GM12892 (cell line): ENCODE measurements at regions not wholly inside any gene's neighbourhood (a gene's known extent, or its start where the extent isn't known, plus 50 kb on each side); places are given as distances from the start of the nearest gene placed in this dataset.
"Not testable (repeated sequence)": the region's sequence is repeated elsewhere in the genome, so short reads cannot be mapped to it uniquely, and the experiment has no call there.

Source experiments
- POLR2A ChIP-seq: IDR thresholded peaks from 2 replicates; pipeline ENCODE4 v1.6.1; 2011; ENCODE audit warnings: low read depth, low read length, control low read depth
- POLR2AphosphoS5 ChIP-seq: IDR thresholded peaks from 2 replicates; pipeline ENCODE4 v1.6.1; 2011; ENCODE audit warnings: low read depth, low read length, control low read depth

DNA sequence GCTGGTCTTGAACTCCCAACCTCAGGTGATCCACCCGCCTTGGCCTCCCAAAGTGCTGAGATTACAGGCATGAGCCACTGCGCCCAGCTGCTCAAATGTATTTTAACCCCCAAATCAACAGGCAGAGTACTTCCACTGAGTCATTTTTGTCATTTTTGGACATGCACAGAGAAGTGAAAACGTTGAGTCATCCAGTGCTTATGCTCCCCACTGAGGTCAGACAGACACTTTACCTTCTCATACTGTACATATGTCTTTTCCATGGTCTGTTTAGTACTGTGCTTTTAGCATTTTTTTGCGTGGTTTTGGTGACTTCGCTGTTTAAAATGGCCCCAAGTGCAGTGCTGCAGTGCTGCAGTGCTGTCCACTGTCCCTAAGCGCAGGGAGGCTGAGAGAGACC is 99.1 kb downstream of the TBC1D26 start:
- not testable (repeated sequence) for TF ChIP-seq POLR2A, POLR2AphosphoS5
